PC-9 (cell line): ENCODE measurements at regions not wholly inside any gene's neighbourhood (a gene's known extent, or its start where the extent isn't known, plus 50 kb on each side); places are given as distances from the start of the nearest gene placed in this dataset.
"Not testable (repeated sequence)": the region's sequence is repeated elsewhere in the genome, so short reads cannot be mapped to it uniquely, and the experiment has no call there.

Source experiments
- BruUV-seq: library from RNA; stranded (reverse); fragments of 400-500 nt; replicated peaks from 2 replicates; lab custom pipeline; 2021; lab: Mats Ljungman, UMichigan
- CTCF ChIA-PET: fragments of 300-600 bp; sonication (Branson Sonifier 250); formaldehyde crosslinking; loops from one replicate; lab custom pipeline; 2022; ENCODE audit warnings: antibody characterized with exemption; lab: Charles Lee
- POLR2A ChIA-PET: fragments of 300-600 bp; sonication (Branson Sonifier 250); formaldehyde crosslinking; loops from one replicate; lab custom pipeline; 2022; ENCODE audit warnings: antibody characterized with exemption; ENCODE audit not compliant: unreplicated experiment; lab: Charles Lee
- DNase-seq, 2 experiments: peaks; one replicate each; pipeline versions ENCODE4 v3.0.0 to v3.0.0-alpha.2; 2015 to 2022; ENCODE audit warnings: mixed read lengths in 1 of 2
- H2AFZ ChIP-seq: fragments of 200-600 bp; sonication (generic); 2 replicates; pipeline ENCODE4 v1.8.1; 2017; ENCODE audit warnings: antibody characterized with exemption
- H3F3A ChIP-seq: fragments of 200-600 bp; sonication (generic); 2 replicates; pipeline ENCODE4 v1.8.1; 2017; ENCODE audit warnings: antibody characterized with exemption, mild to moderate bottlenecking, low read depth; ENCODE audit not compliant: insufficient read depth
- H3K27ac ChIP-seq: fragments of 200-600 bp; sonication (generic); 2 replicates; pipeline ENCODE4 v1.6.1; 2016; ENCODE audit warnings: mixed run types
- H3K27me3 ChIP-seq: fragments of 200-600 bp; sonication (generic); 2 replicates; pipeline ENCODE4 v1.6.1; 2016; ENCODE audit warnings: low read depth, mixed run types; ENCODE audit not compliant: insufficient read depth
- H3K36me3 ChIP-seq: fragments of 200-600 bp; sonication (generic); 2 replicates; pipeline ENCODE4 v1.6.1; 2016; ENCODE audit warnings: low read depth, mixed run types
- H3K4me1 ChIP-seq: fragments of 200-600 bp; sonication (generic); replicated peaks from 2 replicates; pipeline ENCODE4 v1.6.1; 2016; ENCODE audit warnings: mixed run types; ENCODE audit not compliant: insufficient read depth
- H3K4me2 ChIP-seq: fragments of 200-600 bp; sonication (generic); 2 replicates; pipeline ENCODE4 v1.6.1; 2017; ENCODE audit warnings: mixed run types
- H3K4me3 ChIP-seq: fragments of 200-600 bp; sonication (generic); 2 replicates; pipeline ENCODE4 v1.6.1; 2016; ENCODE audit warnings: mixed run types
- H3K79me2 ChIP-seq: fragments of 200-600 bp; sonication (generic); 2 replicates; pipeline ENCODE4 v1.6.1; 2017; ENCODE audit warnings: low read depth, mixed run types
- H3K9me2 ChIP-seq: fragments of 200-600 bp; sonication (generic); 2 replicates; pipeline ENCODE4 v1.8.1; 2017; ENCODE audit warnings: mild to moderate bottlenecking; ENCODE audit not compliant: insufficient read depth
- H3K9me3 ChIP-seq: fragments of 200-600 bp; sonication (generic); 2 replicates; pipeline ENCODE4 v1.8.1; 2016; ENCODE audit warnings: low read depth; ENCODE audit not compliant: insufficient read depth
- H4K20me1 ChIP-seq: fragments of 200-600 bp; sonication (generic); 2 replicates; pipeline ENCODE4 v1.8.1; 2017; ENCODE audit not compliant: insufficient read depth
- CTCF ChIP-seq: fragments of 200-600 bp; sonication (generic); conservative IDR thresholded peaks from 2 replicates; pipeline ENCODE4 v1.6.1; 2017; ENCODE audit warnings: mixed run types, antibody characterized with exemption, mild to moderate bottlenecking, moderate library complexity
- EZH2 ChIP-seq: fragments of 200-600 bp; sonication (generic); IDR thresholded peaks from 2 replicates; pipeline ENCODE4 v1.8.0; 2017; ENCODE audit warnings: antibody characterized with exemption, low read depth
- intact Hi-C: fragments of 100-400 bp; cut with micrococcal nuclease; formaldehyde crosslinking; loops from one replicate; pipeline ENCODE4 v1.10.0; 2022; ENCODE audit not compliant: unreplicated experiment

GRCh38 chr5:112584781-112585180, 152.9 kb upstream of the APC start:
- H3K27me3 ChIP-seq: no peaks in the 10 kb centered on the region
- no peak for DNase-seq
- intact Hi-C loops: no loop called here
- H3K27ac ChIP-seq: no peak overlapping the region
- H3K36me3 ChIP-seq: no peaks in the 10 kb centered on the region
- no peak overlapping the region for H3K4me2 ChIP-seq
- ChIA-PET POLR2A (no interaction called here), CTCF (no interaction called here)
- H3K4me3 ChIP-seq: no peak overlapping the region
- no peaks in the 10 kb centered on the region for H3K79me2 ChIP-seq
- no peaks in the 10 kb centered on the region for H4K20me1 ChIP-seq
- no peak overlapping the region for H2AFZ ChIP-seq
- H3K4me1 ChIP-seq: no peaks in the 10 kb centered on the region
- no peaks in the 10 kb centered on the region for H3F3A ChIP-seq
- BruUV-seq: no TSS peak
- no peaks in the 10 kb centered on the region for H3K9me2 ChIP-seq
- no peaks in the 10 kb centered on the region for H3K9me3 ChIP-seq
- no peak for TF ChIP-seq CTCF
- no peak for TF ChIP-seq EZH2

- ChIA-PET POLR2A (no interaction called here), CTCF (no interaction called here)
- Histone ChIP-seq H3K79me2 (no peaks in the 10 kb centered on the region), H3K27ac (no peak overlapping the region), H3K9me3 (no peaks in the 10 kb centered on the region), H3K9me2 (no peaks in the 10 kb centered on the region), H4K20me1 (no peaks in the 10 kb centered on the region), H3K4me3 (no peak overlapping the region), H3K27me3 (no peaks in the 10 kb centered on the region), H3F3A (no peaks in the 10 kb centered on the region), H3K4me1 (no peaks in the 10 kb centered on the region), H3K4me2 (no peak overlapping the region), H2AFZ (no peak overlapping the region), H3K36me3 (no peaks in the 10 kb centered on the region)
- TF ChIP-seq CTCF (no peak), EZH2 (no peak)
- no TSS peak for BruUV-seq
- DNase-seq: no peak
- intact Hi-C loops: no loop called here
Measured at GRCh38 chr5:112586596-112587062, 151.1 kb upstream of the APC start.

- H3K9me3 ChIP-seq, H3K27me3 ChIP-seq, intact Hi-C loops, POLR2A ChIA-PET, CTCF ChIA-PET, BruUV-seq, H3K27ac ChIP-seq, H4K20me1 ChIP-seq, H3K79me2 ChIP-seq, H3K4me2 ChIP-seq, H3K4me1 ChIP-seq, H3K9me2 ChIP-seq, H2AFZ ChIP-seq, H3F3A ChIP-seq, H3K36me3 ChIP-seq, H3K4me3 ChIP-seq, DNase-seq: not testable (repeated sequence)
Measured at GRCh38 chr5:112590858-112591257, 146.8 kb upstream of the APC start.
